Gastroesophageal sphincter (tissue), 4 donors: ENCODE measurements at regions not wholly inside any gene's neighbourhood (a gene's known extent, or its start where the extent isn't known, plus 50 kb on each side); places are given as distances from the start of the nearest gene placed in this dataset.

Source experiments
- ATAC-seq: fragments of 150-250 bp; one replicate; pipeline ENCODE4 v1.9.1; 2016; ENCODE audit warnings: mild to moderate bottlenecking, moderate library complexity
- H3K27ac ChIP-seq, 4 donors: fragments of 200-600 bp; sonication (generic) in 3 of 4; 1 replicate in 3 of 4; 2 replicates in 1 of 4; pipeline ENCODE4 v1.5.1; 2016 to 2019
- H3K27me3 ChIP-seq: fragments of 200-600 bp; sonication (generic); one replicate; pipeline ENCODE4 v1.5.1; 2019
- H3K36me3 ChIP-seq, 2 donors: fragments of 200-600 bp; sonication (generic); one replicate each; pipeline ENCODE4 v1.5.1; 2019; ENCODE audit warnings: control low read depth in 1 of 2
- H3K4me1 ChIP-seq, 3 donors: fragments of 200-600 bp; sonication (generic); 1 replicate in 2 of 3; 2 replicates in 1 of 3; pipeline ENCODE4 v1.5.1; 2016 to 2019; ENCODE audit warnings: control low read depth in 2 of 3
- H3K4me3 ChIP-seq, 2 donors: fragments of 200-600 bp; sonication (generic); one replicate each; pipeline ENCODE4 v1.5.1; 2019; ENCODE audit warnings: mild to moderate bottlenecking in 1 of 2, moderate library complexity in 1 of 2
- H3K9me3 ChIP-seq, 3 donors: fragments of 200-600 bp; sonication (generic); one replicate each; pipeline ENCODE4 v1.5.1; 2017 to 2019; ENCODE audit warnings: control low read depth in 2 of 3
- CTCF ChIP-seq, 4 experiments: fragments of 200-600 bp in 2 of 4; fragments of 450-650 bp in 2 of 4; sonication (generic) in 1 of 4; IDR thresholded peaks; one replicate each; pipeline ENCODE4 v1.5.1; 2017 to 2019; ENCODE audit warnings: antibody characterized with exemption in 4 of 4, mild to moderate bottlenecking in 2 of 4, moderate library complexity in 2 of 4
- EP300 ChIP-seq: sonication (generic); formaldehyde crosslinking; IDR thresholded peaks from one replicate; pipeline ENCODE4 v1.6.1; 2017; ENCODE audit warnings: antibody characterized with exemption, mild to moderate bottlenecking
- POLR2A ChIP-seq, 2 donors: fragments of 450-650 bp; IDR thresholded peaks; one replicate each; pipeline ENCODE4 v1.6.1; 2017; ENCODE audit warnings: antibody characterized with exemption in 2 of 2, mild to moderate bottlenecking in 2 of 2, moderate library complexity in 1 of 2
- POLR2AphosphoS5 ChIP-seq: sonication (generic); formaldehyde crosslinking; IDR thresholded peaks from one replicate; pipeline ENCODE4 v1.6.1; 2017; ENCODE audit warnings: antibody characterized with exemption
- WGBS, 2 donors: methylation state at CpG; one replicate each; pipeline ENCODE4 v1.1.5; 2018; ENCODE audit warnings: low coverage in 1 of 2; 5-methylcytosine and 5-hydroxymethylcytosine counted together

DNA sequence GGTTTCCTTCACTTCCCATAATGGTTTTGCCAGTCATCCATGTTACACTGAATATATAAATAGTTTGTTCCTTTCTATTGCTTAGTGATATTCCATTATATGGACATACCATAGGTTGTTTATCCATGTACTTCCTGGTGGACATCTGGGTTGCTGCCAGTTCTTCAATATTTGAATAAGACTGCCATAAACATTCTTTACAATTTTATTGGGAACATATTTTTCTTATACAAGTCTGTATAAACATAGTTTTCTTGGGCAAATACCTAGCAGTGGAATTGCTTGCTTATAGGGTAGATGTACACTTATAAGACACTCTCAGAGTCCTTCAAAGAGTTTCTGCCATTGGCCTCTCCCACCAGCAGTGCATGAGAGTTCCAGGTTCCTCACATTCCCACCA is 231.4 kb downstream of the OPA1 start:
- no peak overlapping the region for H3K27ac ChIP-seq
- no peak for ATAC-seq
- no peaks in the 10 kb centered on the region for H3K27me3 ChIP-seq
- H3K9me3 ChIP-seq, result no peaks in the 10 kb centered on the region
- no peak for TF ChIP-seq CTCF (IDR thresholded peaks at IDR 0.05)
- no peak for TF ChIP-seq POLR2AphosphoS5
- TF ChIP-seq POLR2A (IDR thresholded peaks at IDR 0.05), result no peak
- no peaks in the 10 kb centered on the region for H3K4me1 ChIP-seq
- H3K4me3 ChIP-seq, result no peak overlapping the region
- H3K36me3 ChIP-seq, result no peaks in the 10 kb centered on the region

- TF ChIP-seq POLR2AphosphoS5 (no peak), CTCF (IDR thresholded peaks at IDR 0.05) (no peak), EP300 (no peak), POLR2A (IDR thresholded peaks at IDR 0.05) (no peak)
- Histone ChIP-seq H3K4me1 (no peaks in the 10 kb centered on the region), H3K4me3 (no peak overlapping the region), H3K27ac (no peak overlapping the region), H3K9me3 (no peaks in the 10 kb centered on the region), H3K36me3 (no peaks in the 10 kb centered on the region), H3K27me3 (no peaks in the 10 kb centered on the region)
- WGBS, 2 donors, result 59 to 68% methylated on average over 5 of the region's 6 CpGs
- no peak for ATAC-seq
Measured at GRCh38 chr3:193825617-193826016, 232.6 kb downstream of the OPA1 start.

GRCh38 chr3:193826159-193826795 is 233.3 kb downstream of the OPA1 start:
- no peak for TF ChIP-seq POLR2AphosphoS5
- peak in 1 of 4 experiments; percentile 10 for TF ChIP-seq CTCF (IDR thresholded peaks at IDR 0.05)
- ATAC-seq, result peak; percentile 31
- H3K9me3 ChIP-seq, result no peaks in the 10 kb centered on the region
- no peaks in the 10 kb centered on the region for H3K27me3 ChIP-seq
- 76 to 86% methylated on average over 9 to 12 of the region's 12 CpGs for WGBS, 2 donors
- H3K4me3 ChIP-seq, result no peak overlapping the region
- H3K27ac ChIP-seq, result no peak overlapping the region
- no peaks in the 10 kb centered on the region for H3K36me3 ChIP-seq
- no peaks in the 10 kb centered on the region for H3K4me1 ChIP-seq

DNA sequence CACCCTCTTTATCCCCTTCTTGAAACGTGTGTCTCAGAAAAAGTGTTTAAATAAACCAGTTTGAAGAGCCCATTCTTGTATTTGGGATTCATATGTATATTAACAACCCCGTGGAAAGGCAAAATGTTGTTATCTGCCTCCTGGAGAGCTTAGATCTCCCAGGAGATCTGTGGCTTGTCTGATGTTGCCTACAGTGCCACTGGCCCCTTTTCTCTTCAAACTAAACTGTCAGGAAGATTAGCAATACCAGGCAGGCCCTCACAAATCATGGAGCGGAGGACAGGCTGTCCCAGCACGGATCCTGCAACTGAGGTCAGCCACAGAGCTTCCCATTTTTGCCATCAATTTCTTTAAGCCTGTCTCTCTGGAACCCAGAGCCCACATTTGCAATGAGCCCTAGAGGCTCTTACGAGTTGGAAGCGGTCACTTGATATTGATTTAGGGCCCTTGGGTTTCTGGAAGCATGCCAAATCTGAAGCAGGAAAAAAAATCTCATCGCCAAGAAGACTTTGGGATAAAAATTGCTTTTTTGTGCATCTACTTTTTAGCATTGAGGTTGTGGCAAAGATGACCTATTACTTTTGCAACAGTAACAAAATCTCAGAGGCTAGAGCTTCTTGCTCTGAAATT is 234.1 kb downstream of the OPA1 start:
- Histone ChIP-seq H3K9me3 (no peaks in the 10 kb centered on the region), H3K36me3 (no peaks in the 10 kb centered on the region), H3K27me3 (no peaks in the 10 kb centered on the region), H3K4me1 (no peaks in the 10 kb centered on the region), H3K27ac (no peak overlapping the region), H3K4me3 (no peak overlapping the region)
- no peak for TF ChIP-seq CTCF (IDR thresholded peaks at IDR 0.05)
- no peak for TF ChIP-seq POLR2A (IDR thresholded peaks at IDR 0.05)
- no peak for TF ChIP-seq EP300
- no peak for TF ChIP-seq POLR2AphosphoS5
- no peak for ATAC-seq
- WGBS, 2 donors, result 86 to 88% methylated on average over 6 to 7 of the region's 7 CpGs

DNA sequence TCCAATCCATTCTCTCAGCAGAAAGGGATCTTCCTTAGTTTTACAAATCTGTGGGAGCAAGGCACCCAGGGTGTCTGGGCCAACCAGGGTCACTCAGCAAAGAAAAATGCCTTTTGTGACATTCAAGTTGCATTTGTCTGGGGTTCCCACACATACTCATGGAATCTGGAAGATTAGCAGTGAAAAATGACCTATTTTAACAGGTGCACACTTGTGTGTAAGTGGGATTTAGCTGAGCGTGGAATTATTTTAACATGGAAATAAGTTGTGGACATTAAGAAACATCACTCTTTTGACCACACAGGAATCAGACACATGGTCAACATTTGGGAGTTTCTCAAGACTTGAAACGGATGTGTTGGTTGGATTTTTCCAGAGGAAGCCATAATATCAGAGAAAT is 234.9 kb downstream of the OPA1 start:
- H3K27me3 ChIP-seq, result no peaks in the 10 kb centered on the region
- H3K36me3 ChIP-seq, result no peaks in the 10 kb centered on the region
- WGBS, 2 donors, result 79 to 89% methylated on average over 2 of the region's 2 CpGs
- H3K9me3 ChIP-seq, result no peaks in the 10 kb centered on the region
- TF ChIP-seq CTCF (IDR thresholded peaks at IDR 0.05) (no peak), EP300 (no peak), POLR2AphosphoS5 (no peak), POLR2A (IDR thresholded peaks at IDR 0.05) (no peak)
- peaks cover 0 to under 1% (median 0%) of the 10 kb centered on the region in 3 donors for H3K4me1 ChIP-seq
- no peak overlapping the region for H3K4me3 ChIP-seq
- no peak overlapping the region for H3K27ac ChIP-seq
- ATAC-seq, result no peak
